ENCODE measurements at regions not wholly inside any gene's neighbourhood (a gene's known extent, or its start where the extent isn't known, plus 50 kb on each side); places are given as distances from the start of the nearest gene placed in this dataset.
A peak's percentile ranks its signal among the peaks of the same experiment; 100 is the strongest.

DNA sequence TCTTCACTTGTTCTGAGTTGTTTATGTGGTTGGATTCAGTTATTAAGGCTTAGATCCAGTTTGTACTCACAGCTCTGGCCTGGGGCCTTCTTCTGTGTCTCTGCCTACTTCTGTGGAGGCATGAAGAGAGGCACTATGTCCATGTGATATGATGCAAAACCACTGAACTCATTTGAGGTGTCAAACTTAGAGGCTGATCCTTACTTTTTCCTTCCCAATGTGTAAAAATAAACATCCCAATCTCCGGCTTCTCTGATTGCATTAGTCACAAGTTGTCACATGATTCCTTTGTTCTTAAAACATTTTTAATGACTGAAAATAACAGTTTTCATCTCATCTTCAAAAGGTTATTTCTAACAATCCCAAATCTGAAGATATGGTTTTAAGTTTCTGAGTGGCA is 276.0 kb upstream of the RGMB start:
- TF ChIP-seq BHLHE40 (IDR thresholded peaks at IDR 0.05; ENCODE audit: low read depth, low read length) (no peak), ELK1 (IDR thresholded peaks at IDR 0.05; ENCODE audit: borderline replicate concordance, low read depth, low read length) (no peak), MAZ (IDR thresholded peaks at IDR 0.05; ENCODE audit: borderline replicate concordance, low read depth, low read length) (no peak), POLR2A (IDR thresholded peaks at IDR 0.05; ENCODE audit: low read depth, low read length) (no peak), RAD21 (IDR thresholded peaks at IDR 0.05; ENCODE audit: low read length) (no peak), CEBPB (IDR thresholded peaks at IDR 0.05; ENCODE audit: low read depth, low read length) (no peak), NFE2L2 (IDR thresholded peaks at IDR 0.05; ENCODE audit: low read depth, low read length) (no peak), FOS (IDR thresholded peaks at IDR 0.05; ENCODE audit: low read depth, low read length) (no peak), MXI1 (IDR thresholded peaks at IDR 0.05; ENCODE audit: borderline replicate concordance, low read depth, low read length) (no peak), CHD1 (IDR thresholded peaks at IDR 0.05; ENCODE audit: low read depth, low read length) (no peak), MAFK (IDR thresholded peaks at IDR 0.05; ENCODE audit: low read depth, low read length) (no peak), RFX5 (IDR thresholded peaks at IDR 0.05; ENCODE audit: low read depth, low read length) (no peak), RCOR1 (IDR thresholded peaks at IDR 0.05; ENCODE audit: insufficient replicate concordance, low read length) (no peak), SMC3 (IDR thresholded peaks at IDR 0.05; ENCODE audit: low read depth, low read length) (no peak)
- TF ChIP-seq, protein P1, sequence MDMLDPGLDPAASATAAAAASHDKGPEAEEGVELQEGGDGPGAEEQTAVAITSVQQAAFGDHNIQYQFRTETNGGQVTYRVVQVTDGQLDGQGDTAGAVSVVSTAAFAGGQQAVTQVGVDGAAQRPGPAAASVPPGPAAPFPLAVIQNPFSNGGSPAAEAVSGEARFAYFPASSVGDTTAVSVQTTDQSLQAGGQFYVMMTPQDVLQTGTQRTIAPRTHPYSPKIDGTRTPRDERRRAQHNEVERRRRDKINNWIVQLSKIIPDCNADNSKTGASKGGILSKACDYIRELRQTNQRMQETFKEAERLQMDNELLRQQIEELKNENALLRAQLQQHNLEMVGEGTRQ (IDR thresholded peaks at IDR 0.05; ENCODE audit: low read depth, low read length), result no peak
- TF ChIP-seq, protein P2, sequence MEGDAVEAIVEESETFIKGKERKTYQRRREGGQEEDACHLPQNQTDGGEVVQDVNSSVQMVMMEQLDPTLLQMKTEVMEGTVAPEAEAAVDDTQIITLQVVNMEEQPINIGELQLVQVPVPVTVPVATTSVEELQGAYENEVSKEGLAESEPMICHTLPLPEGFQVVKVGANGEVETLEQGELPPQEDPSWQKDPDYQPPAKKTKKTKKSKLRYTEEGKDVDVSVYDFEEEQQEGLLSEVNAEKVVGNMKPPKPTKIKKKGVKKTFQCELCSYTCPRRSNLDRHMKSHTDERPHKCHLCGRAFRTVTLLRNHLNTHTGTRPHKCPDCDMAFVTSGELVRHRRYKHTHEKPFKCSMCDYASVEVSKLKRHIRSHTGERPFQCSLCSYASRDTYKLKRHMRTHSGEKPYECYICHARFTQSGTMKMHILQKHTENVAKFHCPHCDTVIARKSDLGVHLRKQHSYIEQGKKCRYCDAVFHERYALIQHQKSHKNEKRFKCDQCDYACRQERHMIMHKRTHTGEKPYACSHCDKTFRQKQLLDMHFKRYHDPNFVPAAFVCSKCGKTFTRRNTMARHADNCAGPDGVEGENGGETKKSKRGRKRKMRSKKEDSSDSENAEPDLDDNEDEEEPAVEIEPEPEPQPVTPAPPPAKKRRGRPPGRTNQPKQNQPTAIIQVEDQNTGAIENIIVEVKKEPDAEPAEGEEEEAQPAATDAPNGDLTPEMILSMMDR (conservative IDR thresholded peaks at IDR 0.05; ENCODE audit: low read depth, low read length), result no peak
- in situ Hi-C loops (cut with MboI; ENCODE audit: low sequenced_read_pairs) (no loop called here), dilution Hi-C loops (cut with HindIII; ENCODE audit: low sequenced_read_pairs, unreplicated experiment) (no loop called here), intact Hi-C loops (cut with micrococcal nuclease) (no loop called here)
- POLR2A ChIA-PET (ENCODE audit: unreplicated experiment), result no interaction called here
- no peak overlapping the region for H3K56ac ChIP-seq (ENCODE audit: extremely low read depth, insufficient read depth, low read length)
- CTCF ChIA-PET, result interaction anchor here (0.6 kb wide), 1 partner anchor 456 kb away, joined by 6 read pairs; no protein-coding TSS in a partner anchor
- H4K8ac ChIP-seq (ENCODE audit: low read depth in 2 of 2, low read length in 2 of 2), result peak overlapping the region in 1 of 2 experiments; percentile 20; a peak in 1 of 4 replicates
- no peak overlapping the region for H3K14ac ChIP-seq (replicated peaks; ENCODE audit: low read depth, low read length)
- peak overlapping the region; percentile 35; the same call in 1 of the 2 replicates for H3K18ac ChIP-seq (ENCODE audit: low read depth, low read length)
- no peaks in the 10 kb centered on the region for H3K36me3 ChIP-seq (ENCODE audit: control insufficient read depth, insufficient read depth, low read length)
- no peak overlapping the region for H4K91ac ChIP-seq (ENCODE audit: insufficient read depth, low read depth, low read length)
- H2BK120ac ChIP-seq (ENCODE audit: low read depth, low read length), result no peak overlapping the region
- H3K4me2 ChIP-seq (ENCODE audit: low read depth, low read length), result no peak overlapping the region
- BruUV-seq (replicated peaks), result no TSS peak
- peaks cover 4% of the 10 kb centered on the region; the same call in 1 of the 2 replicates for H3K9me1 ChIP-seq (ENCODE audit: insufficient read depth, low read length)
- no peak overlapping the region for H3K23ac ChIP-seq (ENCODE audit: low read depth, low read length)
- H3K27me3 ChIP-seq (ENCODE audit: control insufficient read depth, insufficient read depth, low read length), result no peaks in the 10 kb centered on the region
- no peak overlapping the region for H3K27ac ChIP-seq (ENCODE audit: insufficient read depth, low read length)
- no peak for ATAC-seq (ENCODE audit: low read depth)
- no peak overlapping the region for H3K4me3 ChIP-seq (ENCODE audit: insufficient read depth, low read depth, low read length)
- DNase-seq, result no peak
- WGBS, 2 experiments (ENCODE audit: extremely low coverage in 2 of 2, insufficient read length in 1 of 2), result no CpG with 5 or more reads among the region's 1 CpG
- no peak overlapping the region for H2AK9ac ChIP-seq (replicated peaks; ENCODE audit: low read depth, low read length, poor library complexity)
- no peak overlapping the region for H3K4ac ChIP-seq (ENCODE audit: low read depth, low read length)
- no peaks in the 10 kb centered on the region for H3K9me3 ChIP-seq (ENCODE audit: control insufficient read depth, insufficient read depth, low read length)
- H4K20me1 ChIP-seq (ENCODE audit: insufficient read depth, low read length), result no peaks in the 10 kb centered on the region
- no peaks in the 10 kb centered on the region for H3K79me1 ChIP-seq (ENCODE audit: low read depth in 1 of 2, low read length in 2 of 2)
- H2AFZ ChIP-seq (replicated peaks; ENCODE audit: low read length, poor library complexity), result no peak overlapping the region
- H3K9ac ChIP-seq (ENCODE audit: low read depth, low read length), result no peak overlapping the region
- no peak overlapping the region for H4K5ac ChIP-seq (ENCODE audit: low read depth, low read length)
- peaks cover 6% of the 10 kb centered on the region for H3K4me1 ChIP-seq (ENCODE audit: control insufficient read depth, insufficient read depth, low read length)
- H2BK5ac ChIP-seq (ENCODE audit: low read depth, low read length, poor library complexity, severe bottlenecking), result no peak overlapping the region
- no peak overlapping the region for H2BK20ac ChIP-seq (ENCODE audit: low read depth, low read length)
- no peak overlapping the region for H2AK5ac ChIP-seq (ENCODE audit: low read depth, low read length)
- H2BK15ac ChIP-seq (ENCODE audit: low read depth, low read length), result no peak overlapping the region
